OCI-M1 (cell line): ENCODE measurements at regions not wholly inside any gene's neighbourhood (a gene's known extent, or its start where the extent isn't known, plus 50 kb on each side); places are given as distances from the start of the nearest gene placed in this dataset.
A peak's percentile ranks its signal among the peaks of the same experiment; 100 is the strongest.

Source experiments
- DNase-seq: peaks from one replicate; lab custom pipeline; 2025; lab: John Stamatoyannopoulos, UW

DNA sequence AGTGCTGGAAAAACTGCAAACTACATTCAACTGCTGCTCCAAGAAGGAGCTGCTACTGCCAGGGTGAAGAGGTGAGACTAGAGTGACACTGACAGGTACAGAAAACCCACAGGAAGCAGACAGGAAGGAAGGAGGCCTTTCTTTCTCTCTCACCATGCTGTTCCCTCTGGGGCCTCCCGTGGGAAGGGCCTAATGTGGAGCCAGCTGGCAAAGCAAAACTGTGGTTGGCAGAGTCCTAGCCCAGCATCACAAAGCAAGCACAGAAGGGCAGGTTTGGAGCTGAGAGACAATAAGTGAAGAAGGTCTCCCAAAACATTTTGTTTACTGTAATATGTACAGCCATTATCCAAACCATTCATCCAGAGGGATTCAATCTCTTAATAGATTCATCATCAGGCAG, 122.5 kb upstream of the MAX start:
- DNase-seq, result no peak

DNA sequence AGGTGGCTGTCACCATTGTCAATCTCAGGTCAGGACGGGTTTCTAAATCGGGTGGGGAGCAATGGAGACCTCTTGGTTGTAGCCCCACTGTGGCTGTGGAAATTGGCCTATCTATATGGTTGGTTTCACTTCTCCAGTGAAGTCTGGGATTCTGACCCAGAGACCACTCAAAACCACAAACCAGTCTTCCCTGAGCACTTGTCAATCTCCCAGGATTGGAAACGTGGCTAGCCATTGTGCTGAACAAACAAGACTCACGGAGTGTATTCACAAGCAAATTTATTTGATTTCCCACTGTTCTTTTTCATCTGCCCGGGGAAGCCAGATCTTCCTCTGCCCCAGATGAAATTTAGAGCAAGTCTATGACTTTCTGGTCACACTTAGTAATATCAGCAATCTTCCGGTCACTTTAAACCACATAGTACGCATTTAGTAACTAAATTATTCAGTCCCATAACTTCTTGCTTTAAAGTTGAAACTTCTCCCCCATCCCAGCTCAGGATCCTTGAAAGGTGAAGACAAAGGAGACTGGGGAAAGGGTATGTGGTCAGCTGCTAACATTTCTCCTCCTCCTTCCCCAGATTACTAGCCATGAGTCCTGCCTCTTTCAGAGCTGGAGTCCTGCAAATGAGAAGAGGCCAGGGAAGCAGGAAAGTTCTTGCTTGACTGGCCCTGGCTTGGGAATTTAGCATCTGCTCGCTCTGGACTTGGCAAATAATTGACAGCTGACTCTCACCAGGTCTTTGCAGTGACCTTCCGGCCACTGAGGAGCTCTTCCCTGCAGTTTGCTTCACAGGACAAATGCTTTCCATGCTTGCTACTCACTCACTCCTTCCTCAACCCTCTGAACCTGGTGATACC, 123.2 kb upstream of the MAX start:
- DNase-seq, result no peak

DNA sequence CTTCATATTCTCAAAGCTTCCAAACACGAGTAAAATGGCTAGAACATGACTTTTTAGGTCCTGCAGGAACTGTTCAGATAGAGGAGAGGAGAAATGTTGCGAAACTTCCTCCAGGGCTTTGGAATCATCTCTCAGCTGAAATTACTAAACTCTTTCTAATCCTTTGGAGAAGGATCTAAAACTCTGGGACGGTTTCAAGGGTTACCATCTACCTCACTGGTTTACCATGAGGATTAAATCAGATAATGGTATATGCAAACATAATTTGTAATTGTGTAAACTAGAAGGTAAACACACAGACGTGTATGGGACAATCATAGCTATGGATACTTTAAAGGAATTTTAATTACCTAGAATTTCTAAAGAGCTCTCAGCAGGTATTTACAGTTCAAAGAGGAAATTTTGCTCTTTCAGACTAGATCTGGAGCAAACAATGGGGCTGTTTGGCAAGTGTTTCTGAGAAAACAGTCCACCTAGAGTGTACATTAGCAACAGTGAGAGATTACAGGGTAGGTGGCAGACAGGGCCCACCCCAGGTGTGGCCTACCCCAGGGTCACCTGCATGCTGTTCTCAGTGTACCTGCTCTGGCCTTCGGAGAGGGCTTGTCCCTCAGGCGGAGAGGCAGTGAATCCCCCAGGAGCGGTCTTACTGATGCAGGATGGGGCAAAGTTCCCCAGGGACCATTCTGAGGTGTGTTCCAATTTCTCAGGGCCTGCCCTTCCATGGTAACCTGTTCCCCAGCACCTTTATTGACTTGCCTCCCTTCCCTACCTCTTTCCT, 124.7 kb upstream of the MAX start:
- no peak for DNase-seq

DNA sequence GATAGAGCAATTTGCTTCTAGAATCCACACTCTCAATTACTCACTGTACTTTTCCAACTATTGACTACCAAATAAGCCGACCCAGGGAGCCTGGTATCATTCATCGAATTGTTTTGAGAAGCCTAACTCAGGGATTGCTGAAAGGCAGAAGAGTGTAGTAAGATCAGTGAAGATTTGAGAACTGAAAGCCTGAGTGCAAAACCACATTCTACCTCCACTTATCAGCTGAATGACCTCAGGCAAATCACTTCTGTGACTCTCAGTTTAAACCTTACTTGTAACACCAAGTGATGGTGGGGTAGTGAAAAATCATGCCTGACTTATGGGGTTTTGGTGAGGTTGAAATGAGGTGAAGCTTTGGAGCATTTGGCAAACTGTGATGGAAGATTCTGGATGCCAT, 126.1 kb upstream of the MAX start:
- DNase-seq, result peak; percentile 7

DNA sequence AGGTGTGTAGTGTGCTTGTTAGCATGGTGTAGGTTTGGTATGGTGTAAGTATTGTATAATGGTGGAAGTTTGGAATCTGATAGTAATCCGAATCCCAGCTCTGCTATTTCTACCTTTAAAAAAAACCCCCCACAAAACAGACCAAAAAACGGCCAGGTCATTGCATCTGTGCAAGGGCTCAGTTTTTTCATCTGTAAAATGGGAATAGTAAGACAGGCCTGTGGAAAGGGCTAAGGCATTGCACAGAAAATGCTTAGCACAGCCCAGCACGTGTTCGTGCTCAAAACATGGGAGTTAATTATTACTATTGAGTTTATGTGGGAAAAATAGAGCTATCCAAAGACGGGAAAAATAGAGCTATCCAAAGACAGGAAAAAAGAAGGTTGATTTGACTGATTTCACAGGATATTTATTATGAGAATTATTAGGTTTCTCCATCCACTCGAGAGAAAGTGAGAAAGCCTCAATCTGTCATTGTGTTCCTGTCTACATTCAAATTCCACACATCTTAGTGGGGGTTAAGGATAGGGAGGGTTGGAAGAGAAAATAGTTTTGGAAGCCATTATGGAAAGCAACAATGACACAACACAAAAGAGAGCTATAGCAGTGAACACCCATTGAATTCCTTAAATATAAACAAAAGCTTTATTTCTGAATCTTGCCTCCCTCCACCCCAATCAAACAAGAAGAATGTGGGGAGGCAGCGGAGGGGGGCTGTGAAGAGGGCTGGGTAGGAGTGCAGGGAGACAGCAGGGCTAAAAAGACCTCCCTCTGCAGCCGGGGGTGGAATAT, 126.8 kb upstream of the MAX start:
- no peak for DNase-seq

DNA sequence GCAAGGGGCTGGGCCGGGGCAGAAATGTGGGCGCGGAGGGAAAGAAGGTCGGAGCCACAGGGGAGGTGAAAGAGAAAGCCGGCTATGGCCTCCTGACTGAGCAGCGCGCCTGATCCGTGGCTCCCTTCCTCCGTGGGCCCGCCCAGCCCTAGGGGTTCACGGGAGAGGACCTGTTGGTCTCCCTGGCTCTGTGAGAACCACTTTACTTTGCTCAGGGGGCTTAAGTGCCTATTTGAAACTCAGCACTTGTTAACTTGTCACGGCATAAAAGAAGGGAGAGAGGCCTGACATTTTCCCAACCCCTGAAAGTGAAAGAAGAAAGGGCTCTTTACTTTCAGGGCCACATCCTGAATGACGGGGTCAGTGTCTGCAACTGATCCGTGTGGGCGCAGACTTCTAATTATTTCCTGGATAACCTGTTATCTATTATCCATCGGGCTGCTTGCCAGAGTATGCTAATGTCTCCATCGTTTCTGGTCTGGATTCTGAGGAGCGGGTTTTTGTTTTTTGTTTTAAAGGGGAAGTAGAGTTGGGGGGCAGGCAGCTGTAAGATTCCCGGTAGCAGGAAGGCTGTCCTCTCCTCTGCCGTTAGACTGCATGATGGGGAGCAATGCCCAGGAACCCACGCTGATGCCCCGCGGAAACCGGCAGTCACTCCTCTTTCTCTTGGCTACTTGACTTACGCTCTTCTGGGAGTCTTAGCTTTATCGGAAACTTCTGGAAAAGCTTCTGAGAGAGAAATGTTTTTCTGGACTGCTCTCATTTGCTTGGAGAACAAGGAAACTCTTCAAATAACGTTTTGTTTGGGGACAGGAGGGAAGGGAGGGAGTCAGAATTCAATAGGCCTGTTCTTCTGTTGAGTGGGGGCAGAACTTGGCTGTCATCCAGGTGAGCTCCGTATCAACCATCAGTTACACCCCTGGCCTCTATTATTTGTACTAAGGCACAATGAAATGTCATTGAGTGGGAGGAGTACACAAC, 127.7 kb upstream of the MAX start:
- DNase-seq, result peak; percentile 28

DNA sequence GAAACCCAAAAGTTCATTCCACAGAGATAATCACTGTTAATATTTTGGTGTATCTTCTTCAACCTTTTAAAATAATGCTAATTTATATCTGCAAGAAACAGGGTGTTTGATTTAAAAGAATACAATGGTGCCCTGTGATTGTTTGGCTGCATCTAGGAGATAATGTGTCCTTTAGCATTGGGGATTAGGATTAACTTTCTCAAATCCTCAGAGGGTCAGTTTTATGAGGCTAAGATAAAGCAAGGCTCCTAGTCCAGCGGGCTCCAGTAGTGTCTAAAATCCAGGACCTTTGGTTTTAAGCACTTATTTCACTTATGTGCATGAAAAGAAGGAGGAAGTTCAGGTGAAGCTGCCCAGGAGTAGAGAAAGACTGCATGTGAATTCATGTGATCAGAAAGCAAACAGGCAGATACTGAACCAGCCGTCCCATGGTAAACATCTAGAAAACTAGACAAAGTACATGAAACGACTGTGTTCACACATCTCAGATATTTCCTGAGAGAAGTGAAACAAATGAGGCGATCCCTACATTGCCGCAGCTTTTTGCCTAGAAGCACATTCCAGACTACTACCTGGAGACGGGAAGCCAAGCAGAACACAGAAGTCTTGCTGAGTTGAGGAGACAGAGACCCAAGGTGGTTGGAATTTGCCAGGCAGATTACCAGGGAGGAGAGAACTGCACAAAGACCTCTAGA, 129.1 kb upstream of the MAX start:
- no peak for DNase-seq

DNA sequence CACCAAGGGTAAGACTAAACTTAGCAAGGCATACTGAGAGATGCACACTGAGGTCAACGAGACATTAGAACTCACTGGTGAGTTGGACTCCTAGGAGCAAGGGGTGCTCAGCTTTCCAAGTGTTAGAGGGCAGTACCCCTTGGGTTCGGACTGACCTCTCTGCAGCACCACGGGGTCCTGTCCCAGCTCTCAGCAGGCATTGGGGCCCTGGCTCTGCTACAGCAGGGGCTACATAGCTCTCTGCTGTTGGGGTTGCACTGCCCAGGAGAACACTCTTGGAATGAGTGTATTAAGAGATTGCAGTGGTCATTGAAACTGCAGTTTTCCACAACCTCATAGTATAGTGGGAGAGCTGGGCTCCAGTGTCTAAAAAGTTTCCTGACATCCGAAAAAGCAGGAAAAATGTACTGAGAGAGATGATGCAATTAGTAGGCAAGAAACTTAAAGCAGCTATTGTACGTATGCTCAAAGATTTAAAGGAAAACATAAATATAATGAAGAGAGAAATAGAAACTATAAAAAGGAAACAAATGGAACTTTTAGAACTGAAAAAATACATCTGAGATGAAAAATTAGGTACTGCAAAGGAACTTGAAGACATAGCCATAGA, 132.5 kb upstream of the MAX start:
- no peak for DNase-seq

DNA sequence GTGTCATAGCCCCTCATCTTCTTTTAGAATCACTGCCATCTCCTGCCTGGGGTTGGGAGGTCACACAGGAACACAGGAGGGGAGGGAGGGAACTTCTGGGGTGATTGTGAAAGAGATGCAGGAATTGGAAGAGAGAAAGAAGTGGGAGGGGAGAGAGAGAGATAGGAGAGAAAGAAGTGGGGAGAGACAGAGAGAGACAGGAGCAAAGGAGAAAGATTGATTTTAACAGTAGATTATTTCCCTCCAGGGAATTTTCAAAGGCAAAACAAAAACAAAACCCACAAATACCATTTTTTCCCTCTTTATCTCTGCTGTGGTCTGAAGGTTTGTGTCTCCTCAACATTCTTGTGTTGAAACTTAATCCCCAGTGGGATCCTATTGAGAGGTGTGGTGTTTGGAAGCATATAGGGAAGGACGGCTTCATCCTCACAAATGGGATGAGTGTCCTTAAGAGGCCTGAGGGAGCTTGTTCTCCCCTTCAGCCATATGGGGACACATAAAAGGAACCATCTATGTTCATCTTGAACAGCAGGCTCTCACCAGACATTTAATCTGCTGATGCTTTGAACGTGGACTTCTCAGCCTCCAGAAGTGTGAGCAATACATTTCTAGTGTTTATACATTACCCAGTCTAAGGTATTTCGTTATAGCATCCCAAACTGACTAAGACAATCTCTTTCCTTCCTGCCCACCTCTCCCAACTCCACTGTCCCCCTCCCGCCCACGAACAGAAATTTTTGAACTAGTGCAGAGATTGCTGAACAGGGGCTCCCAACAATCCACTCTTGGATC, 134.9 kb upstream of the MAX start:
- no peak for DNase-seq

DNA sequence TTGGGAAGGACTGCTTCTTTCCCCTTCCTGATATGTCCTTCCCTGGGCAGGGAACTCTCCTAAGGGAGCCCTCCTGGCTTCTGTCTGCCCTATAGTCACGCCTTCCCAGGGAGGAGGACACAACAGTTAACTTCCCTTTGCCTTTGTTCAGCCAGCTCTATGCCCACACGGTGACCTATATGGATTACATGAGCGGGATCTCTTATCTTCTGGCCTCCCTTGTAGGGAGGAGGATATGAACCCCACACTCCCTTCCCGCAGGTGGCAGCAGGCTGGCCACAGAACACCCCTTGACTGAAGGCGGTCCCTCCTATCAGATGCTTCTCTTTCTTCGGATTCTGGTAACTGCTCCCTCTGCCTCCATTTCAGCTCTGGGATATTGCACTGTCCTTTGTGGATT, 135.6 kb upstream of the MAX start:
- DNase-seq, result peak; percentile 89

DNA sequence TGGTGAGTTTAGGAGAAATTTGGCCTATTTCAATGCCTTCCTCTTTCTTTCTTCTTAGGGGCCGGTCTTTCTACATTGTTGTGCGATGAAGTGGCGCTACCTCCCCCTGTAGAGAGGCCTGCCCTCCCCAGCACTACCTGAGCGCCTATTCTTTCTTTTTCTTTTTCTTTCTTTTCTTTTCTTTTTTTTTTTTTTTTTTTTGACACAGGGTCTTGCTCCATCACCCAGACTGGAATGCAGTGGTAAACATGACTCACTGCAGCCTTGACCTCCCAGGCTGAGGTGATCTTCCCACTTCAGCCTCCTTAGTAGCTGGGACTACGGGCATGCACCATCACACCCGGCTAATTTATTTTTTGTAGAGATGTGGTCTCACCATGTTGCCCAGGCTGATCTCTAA, 136.1 kb upstream of the MAX start:
- DNase-seq, result no peak

DNA sequence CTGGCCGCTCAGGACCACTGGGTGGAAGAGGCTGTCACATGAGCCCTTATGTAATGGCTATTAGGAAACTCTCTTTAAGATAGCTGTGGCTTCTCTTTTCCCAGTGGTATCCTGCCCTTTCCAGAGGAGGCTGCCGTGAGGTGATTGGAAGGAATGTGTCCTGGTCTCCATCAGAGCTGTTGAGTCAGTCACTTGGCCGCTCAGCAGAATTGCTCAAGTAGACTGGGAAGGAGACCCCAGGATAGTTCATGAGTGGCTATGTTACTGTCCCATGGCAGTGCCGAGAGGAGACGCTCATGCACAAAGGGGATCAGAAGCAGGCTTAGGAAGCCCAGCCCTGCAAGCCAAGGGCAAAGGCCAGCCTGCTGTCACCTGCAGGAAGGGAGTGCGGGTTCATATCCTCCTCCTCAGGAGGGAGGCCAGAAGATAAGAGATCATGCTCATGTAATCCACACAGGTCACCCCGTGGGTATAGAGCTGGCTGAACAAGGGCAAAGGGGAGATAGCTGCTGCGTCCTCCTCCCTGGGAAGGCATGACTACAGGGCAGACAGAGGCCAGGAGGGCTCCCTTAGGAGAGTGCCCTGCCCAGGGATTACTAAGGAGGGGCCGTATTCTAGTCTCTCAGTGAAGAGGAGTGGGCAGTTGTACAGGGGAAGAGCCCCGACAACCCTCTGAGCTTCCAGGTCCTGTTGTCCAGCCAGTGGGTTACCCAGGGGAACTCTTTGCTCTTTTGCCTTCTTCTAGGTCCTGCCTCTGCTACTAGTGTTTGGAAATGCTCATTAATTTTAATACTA, 137.0 kb upstream of the MAX start:
- no peak for DNase-seq

DNA sequence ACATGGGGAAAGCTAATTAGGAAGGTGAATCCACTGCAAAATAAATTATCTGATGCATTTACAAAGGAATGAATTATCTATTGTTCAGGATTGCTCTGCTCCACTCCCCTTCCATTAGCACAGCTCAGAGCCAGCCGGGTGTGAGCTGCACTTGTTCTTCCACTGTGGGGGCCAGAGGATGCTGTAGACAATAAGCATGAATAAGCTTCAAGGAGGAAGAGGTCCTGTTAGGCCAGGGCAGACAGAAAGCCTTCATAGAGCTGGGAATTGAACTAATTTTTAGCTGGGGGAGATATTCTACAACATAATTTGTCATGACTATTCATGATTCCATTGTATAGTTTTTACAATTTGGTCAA, 137.6 kb upstream of the MAX start:
- DNase-seq, result no peak

DNA sequence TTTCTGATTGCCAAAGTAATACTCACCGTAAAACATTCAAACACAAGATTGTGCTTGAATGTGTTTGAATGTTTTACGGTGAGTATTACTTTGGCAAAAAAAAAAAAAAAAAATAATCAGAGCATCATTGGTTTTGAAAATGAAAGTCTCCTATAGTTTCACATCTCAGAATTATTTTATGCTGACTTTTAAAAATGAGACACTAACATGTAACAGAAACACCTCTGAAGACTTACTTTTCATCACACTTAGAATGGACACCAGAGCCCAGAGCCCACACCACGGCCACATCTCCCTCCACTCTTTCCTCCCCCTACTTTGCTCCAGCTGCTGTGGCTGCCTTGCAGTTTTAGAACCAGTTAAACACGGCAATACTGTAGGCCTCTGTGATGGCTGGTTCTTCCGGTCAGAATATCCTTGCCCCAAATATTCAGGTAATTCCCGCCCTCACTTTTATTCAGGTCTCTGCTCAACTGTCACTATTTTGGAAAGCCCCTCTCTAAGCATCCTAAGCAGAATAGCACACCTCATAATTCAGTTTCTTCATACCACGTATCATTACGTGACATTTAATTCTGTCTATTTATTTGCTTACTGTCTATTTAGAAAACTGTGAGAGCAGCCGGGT, 138.9 kb upstream of the MAX start:
- no peak for DNase-seq

DNA sequence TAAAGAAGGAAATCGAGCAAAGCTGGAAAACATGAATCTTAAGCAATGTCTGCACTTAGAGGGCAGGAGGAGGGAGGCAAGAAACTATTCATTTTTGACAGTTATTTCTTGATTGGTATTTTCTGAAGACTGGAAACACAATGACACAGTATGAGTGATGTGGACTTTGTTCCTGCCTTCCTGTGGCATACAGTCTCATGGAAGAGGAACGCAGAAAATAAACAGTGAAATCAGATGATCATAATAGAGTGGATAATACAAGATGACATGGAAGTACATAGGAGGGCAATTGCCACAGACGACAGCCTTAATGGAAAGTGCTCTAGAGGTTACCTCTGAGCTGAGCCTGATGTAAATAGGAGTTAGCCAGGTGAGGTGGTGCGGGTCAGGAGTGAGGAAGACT, 140.4 kb upstream of the MAX start:
- DNase-seq, result no peak

DNA sequence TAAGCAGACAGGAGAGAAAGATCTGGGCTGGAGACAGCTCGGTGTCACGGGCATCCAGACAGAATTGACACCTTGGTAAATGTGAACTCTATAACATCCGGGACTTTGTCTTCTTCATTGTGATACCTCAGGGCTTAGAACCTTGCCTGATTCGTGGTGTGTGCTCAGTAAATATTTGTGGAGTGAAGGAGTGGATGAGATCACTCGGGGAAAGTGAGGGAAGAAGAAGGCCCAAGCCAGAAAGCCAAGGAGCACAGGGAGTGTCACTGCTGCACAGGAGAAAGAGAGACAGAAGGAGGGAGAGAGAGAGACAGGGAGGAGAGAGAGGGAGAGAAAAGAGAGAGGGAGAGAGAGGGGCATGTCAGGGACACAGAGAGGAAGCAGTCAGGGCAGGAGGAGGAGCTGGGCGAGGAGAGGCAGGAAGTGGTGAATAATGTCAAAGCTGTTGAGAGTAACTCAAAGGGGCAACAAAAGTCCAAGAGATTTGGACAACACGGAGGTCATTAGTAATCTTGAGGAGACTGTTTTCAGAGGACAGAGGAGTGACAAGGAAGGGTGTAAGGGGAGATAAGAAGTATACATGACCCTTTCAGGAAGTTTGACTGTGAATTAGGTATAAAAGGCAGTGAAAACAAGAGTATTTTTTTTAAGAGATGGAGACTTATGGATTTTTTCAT, 141.6 kb upstream of the MAX start:
- DNase-seq, result peak; percentile 35

DNA sequence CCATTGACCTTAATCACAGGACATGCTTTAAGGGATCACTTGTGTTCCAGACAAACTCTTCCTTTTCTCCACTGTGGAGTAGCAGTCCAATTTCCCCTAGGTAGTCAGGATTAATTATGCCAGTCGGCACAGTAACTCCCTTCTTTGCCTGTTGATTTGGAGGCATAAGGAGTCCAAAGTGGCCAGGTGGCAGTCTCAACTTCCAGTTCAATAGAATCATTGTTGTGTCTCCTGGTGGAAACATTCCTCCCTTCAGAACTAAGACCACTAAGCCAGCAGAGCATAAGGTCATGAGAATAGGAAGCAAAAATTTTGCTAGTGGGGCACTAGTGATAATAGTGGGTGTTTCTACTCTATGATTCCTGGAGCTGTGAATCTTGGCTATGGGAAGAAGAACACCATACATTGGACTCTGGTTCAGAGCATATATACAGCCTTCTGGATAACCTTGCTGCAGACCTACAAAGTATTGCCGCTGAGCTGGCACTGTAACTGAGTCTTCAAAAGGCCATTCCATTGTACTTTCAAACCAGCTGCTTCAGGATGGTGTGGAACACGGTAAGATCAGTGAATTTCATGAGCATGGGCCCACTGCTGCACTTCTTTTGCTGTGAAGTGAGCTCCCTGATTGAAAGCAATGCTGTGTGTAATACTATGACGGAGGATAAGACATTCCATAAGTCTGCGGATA, 147.3 kb upstream of the MAX start:
- no peak for DNase-seq
